Calu3 (cell line): ENCODE measurements at regions not wholly inside any gene's neighbourhood (a gene's known extent, or its start where the extent isn't known, plus 50 kb on each side); places are given as distances from the start of the nearest gene placed in this dataset.

Source experiments
- BruUV-seq: library from RNA; stranded (reverse); fragments of 400-500 nt; replicated peaks from 2 replicates; lab custom pipeline; 2021; lab: Mats Ljungman, UMichigan
- CTCF ChIA-PET: fragments of 300-600 bp; sonication (Branson Sonifier 250); formaldehyde crosslinking; loops from one replicate; lab custom pipeline; 2022; ENCODE audit warnings: antibody characterized with exemption; lab: Charles Lee
- DNase-seq: peaks from one replicate; pipeline ENCODE4 v3.0.0; 2022
- H3K27ac Mint-ChIP-seq: one replicate; pipeline ENCODE4 v1.8.0; 2022; ENCODE audit warnings: mixed read lengths; ENCODE audit not compliant: unreplicated experiment
- H3K27me3 Mint-ChIP-seq: one replicate; pipeline ENCODE4 v1.8.0; 2022; ENCODE audit warnings: mixed read lengths; ENCODE audit not compliant: unreplicated experiment
- H3K36me3 Mint-ChIP-seq: one replicate; pipeline ENCODE4 v1.8.0; 2022; ENCODE audit warnings: mild to moderate bottlenecking, moderate library complexity, mixed read lengths; ENCODE audit not compliant: insufficient read depth, unreplicated experiment
- H3K4me1 Mint-ChIP-seq: one replicate; pipeline ENCODE4 v1.8.0; 2022; ENCODE audit warnings: mild to moderate bottlenecking, low read depth, mixed read lengths; ENCODE audit not compliant: unreplicated experiment
- H3K4me3 Mint-ChIP-seq: one replicate; pipeline ENCODE4 v1.8.0; 2022; ENCODE audit warnings: mild to moderate bottlenecking, low read depth, moderate library complexity, mixed read lengths; ENCODE audit not compliant: unreplicated experiment
- H3K9me3 Mint-ChIP-seq: one replicate; pipeline ENCODE4 v1.8.0; 2022; ENCODE audit warnings: low read depth, mixed read lengths; ENCODE audit not compliant: unreplicated experiment
- intact Hi-C: fragments of 100-400 bp; cut with micrococcal nuclease; formaldehyde crosslinking; loops from one replicate; pipeline ENCODE4 v1.10.0; 2022; ENCODE audit not compliant: unreplicated experiment
- TF ChIP-seq, protein P1 (sequence below): fragments of 200-600 bp; IDR thresholded peaks from one replicate; pipeline ENCODE4 v1.8.0; 2022; ENCODE audit warnings: antibody characterized with exemption; ENCODE audit not compliant: unreplicated experiment

DNA sequence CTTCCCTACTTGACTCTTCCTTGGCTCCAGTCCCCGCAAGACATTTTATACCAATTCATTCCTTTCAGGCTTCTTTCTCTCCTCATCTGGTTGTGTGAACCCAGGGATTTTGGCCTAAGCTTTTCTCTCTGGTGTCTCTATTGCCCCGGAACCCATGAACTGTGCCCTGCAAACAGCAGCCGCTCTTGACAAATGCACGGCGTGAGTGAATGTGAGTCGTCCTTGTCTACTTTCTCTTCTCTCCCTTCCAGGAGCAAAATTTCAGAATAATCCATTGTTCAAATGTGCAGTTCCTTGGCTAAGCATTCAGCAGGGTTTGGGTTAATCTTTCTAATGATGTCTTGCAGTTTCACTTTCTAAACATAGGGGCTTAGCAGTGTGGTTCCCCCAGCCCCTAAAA lies 250.4 kb upstream of the IRX4 start:
- CTCF ChIA-PET = no interaction called here
- H3K27me3 Mint-ChIP-seq = no peaks in the 10 kb centered on the region
- no peak overlapping the region for H3K27ac Mint-ChIP-seq
- TF ChIP-seq, protein P1, sequence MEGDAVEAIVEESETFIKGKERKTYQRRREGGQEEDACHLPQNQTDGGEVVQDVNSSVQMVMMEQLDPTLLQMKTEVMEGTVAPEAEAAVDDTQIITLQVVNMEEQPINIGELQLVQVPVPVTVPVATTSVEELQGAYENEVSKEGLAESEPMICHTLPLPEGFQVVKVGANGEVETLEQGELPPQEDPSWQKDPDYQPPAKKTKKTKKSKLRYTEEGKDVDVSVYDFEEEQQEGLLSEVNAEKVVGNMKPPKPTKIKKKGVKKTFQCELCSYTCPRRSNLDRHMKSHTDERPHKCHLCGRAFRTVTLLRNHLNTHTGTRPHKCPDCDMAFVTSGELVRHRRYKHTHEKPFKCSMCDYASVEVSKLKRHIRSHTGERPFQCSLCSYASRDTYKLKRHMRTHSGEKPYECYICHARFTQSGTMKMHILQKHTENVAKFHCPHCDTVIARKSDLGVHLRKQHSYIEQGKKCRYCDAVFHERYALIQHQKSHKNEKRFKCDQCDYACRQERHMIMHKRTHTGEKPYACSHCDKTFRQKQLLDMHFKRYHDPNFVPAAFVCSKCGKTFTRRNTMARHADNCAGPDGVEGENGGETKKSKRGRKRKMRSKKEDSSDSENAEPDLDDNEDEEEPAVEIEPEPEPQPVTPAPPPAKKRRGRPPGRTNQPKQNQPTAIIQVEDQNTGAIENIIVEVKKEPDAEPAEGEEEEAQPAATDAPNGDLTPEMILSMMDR = no peak
- no peaks in the 10 kb centered on the region for H3K4me1 Mint-ChIP-seq
- H3K36me3 Mint-ChIP-seq = no peaks in the 10 kb centered on the region
- intact Hi-C loops = no loop called here
- no peak for DNase-seq
- BruUV-seq = no TSS peak
- H3K4me3 Mint-ChIP-seq = no peak overlapping the region
- peaks cover 6% of the 10 kb centered on the region for H3K9me3 Mint-ChIP-seq

DNA sequence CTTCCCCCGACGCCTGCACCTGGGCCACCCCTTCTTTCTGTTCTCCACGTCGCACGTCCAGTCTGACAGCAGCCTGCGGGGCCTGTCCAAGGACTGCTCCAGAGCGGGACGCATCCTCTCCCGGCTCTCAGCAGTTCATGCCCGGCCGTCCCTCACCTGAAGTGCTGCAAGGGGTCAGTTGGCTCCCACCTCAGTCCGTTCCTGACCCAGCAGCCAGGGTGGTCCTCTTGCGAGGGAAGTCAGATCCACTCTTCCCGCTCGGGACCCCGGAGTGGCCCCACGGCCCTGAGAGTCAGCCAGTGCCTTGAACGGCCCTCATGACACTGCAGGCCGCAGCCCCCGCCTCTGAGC lies 249.7 kb upstream of the IRX4 start:
- intact Hi-C loops = no loop called here
- no peak for DNase-seq
- no TSS peak for BruUV-seq
- peaks cover 6% of the 10 kb centered on the region for H3K9me3 Mint-ChIP-seq
- no peaks in the 10 kb centered on the region for H3K36me3 Mint-ChIP-seq
- no peaks in the 10 kb centered on the region for H3K4me1 Mint-ChIP-seq
- TF ChIP-seq, protein P1 = no peak
- no peak overlapping the region for H3K27ac Mint-ChIP-seq
- CTCF ChIA-PET = no interaction called here
- no peak overlapping the region for H3K4me3 Mint-ChIP-seq
- H3K27me3 Mint-ChIP-seq = no peaks in the 10 kb centered on the region

DNA sequence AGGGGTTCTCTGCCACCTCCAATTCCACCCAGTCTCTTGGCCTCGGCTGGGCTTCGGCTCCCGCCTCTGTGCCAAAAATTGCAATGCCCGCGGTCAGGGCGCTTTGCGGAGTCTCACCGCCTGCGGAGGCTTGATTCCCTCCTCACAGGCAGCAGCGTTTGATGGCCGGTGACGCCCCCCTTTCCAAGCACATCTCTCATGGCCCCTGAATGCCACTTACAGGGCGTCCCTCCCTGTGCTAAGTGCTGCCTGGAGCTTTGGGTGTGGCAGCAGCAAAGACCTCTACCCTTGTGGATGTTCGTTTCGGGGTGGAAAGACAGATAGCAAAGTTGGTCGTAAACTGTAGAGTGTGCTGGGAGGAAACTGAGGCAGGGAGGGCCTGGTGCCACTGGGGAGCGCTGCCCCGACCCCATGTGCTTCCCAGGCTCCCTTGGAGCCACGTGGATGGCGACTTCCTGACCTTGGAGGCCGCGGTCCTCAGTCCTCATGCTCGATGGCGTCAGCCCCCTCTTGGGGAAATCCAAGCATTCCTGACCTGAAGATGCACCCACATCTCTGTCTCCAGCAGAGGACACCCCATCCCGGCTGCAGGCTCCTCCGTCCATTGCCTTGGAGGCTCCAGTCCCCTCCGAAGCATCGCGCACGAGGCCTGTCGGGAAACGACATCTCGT lies 249.2 kb upstream of the IRX4 start:
- CTCF ChIA-PET = no interaction called here
- H3K4me3 Mint-ChIP-seq = no peak overlapping the region
- TF ChIP-seq, protein P1 = no peak
- intact Hi-C loops = no loop called here
- BruUV-seq = no TSS peak
- H3K9me3 Mint-ChIP-seq = peaks cover 6% of the 10 kb centered on the region
- H3K36me3 Mint-ChIP-seq = no peaks in the 10 kb centered on the region
- no peaks in the 10 kb centered on the region for H3K27me3 Mint-ChIP-seq
- H3K27ac Mint-ChIP-seq = no peak overlapping the region
- DNase-seq = no peak
- no peaks in the 10 kb centered on the region for H3K4me1 Mint-ChIP-seq

DNA sequence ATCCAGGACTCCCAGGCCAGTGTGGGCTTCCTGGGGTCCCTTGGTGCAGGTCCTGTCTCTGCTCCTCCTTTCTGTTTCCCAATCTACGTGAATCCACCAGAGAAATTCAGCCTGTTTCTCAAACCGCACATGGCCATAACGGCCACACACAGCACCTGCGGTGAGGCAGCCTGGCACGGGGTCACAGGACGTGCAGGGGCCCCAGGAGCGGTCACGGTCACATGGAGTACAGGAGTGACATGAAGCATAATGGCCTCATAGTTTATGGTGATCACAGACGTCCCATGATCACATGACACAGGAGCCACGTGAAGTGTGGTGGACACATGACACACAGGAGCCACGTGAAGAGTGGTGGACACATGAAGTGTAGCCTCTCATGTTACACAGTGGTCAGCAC lies 248.5 kb upstream of the IRX4 start:
- H3K4me3 Mint-ChIP-seq = no peak overlapping the region
- TF ChIP-seq, protein P1 = no peak
- intact Hi-C loops = no loop called here
- CTCF ChIA-PET = no interaction called here
- DNase-seq = no peak
- H3K9me3 Mint-ChIP-seq = peaks cover 3% of the 10 kb centered on the region
- no TSS peak for BruUV-seq
- H3K27me3 Mint-ChIP-seq = peaks cover 1% of the 10 kb centered on the region
- no peak overlapping the region for H3K27ac Mint-ChIP-seq
- no peaks in the 10 kb centered on the region for H3K4me1 Mint-ChIP-seq
- no peaks in the 10 kb centered on the region for H3K36me3 Mint-ChIP-seq
